Breast epithelium (tissue), 4 donors: ENCODE measurements at regions not wholly inside any gene's neighbourhood (a gene's known extent, or its start where the extent isn't known, plus 50 kb on each side); places are given as distances from the start of the nearest gene placed in this dataset.

ENCODE experiments used
- DNase-seq, 2 donors: peaks; one replicate each; pipeline ENCODE4 v3.0.0-alpha.2; 2019; ENCODE audit warnings: low spot score in 2 of 2
- H3K27ac ChIP-seq, 2 donors: fragments of 200-600 bp; sonication (generic) in 1 of 2; one replicate each; pipeline ENCODE4 v1.5.1; 2016 to 2019; ENCODE audit warnings: mild to moderate bottlenecking in 1 of 2
- H3K27me3 ChIP-seq, 2 donors: fragments of 200-600 bp; sonication (generic) in 1 of 2; one replicate each; pipeline versions ENCODE4 v1.5.1 to v1.6.0; 2017 to 2019; ENCODE audit warnings: control low read depth in 1 of 2, mild to moderate bottlenecking in 1 of 2
- H3K36me3 ChIP-seq: fragments of 200-600 bp; one replicate; pipeline ENCODE4 v1.5.1; 2019
- H3K4me1 ChIP-seq, 2 donors: fragments of 200-600 bp; sonication (generic); one replicate each; pipeline ENCODE4 v1.5.1; 2016 to 2019; ENCODE audit warnings: control low read depth in 1 of 2
- H3K4me3 ChIP-seq, 3 donors: fragments of 200-600 bp; sonication (generic); 1 replicate in 2 of 3; 2 replicates in 1 of 3; pipeline ENCODE4 v1.5.1; 2016 to 2019; ENCODE audit warnings: mild to moderate bottlenecking in 3 of 3, moderate library complexity in 2 of 3
- H3K9me3 ChIP-seq, 2 donors: fragments of 200-600 bp; sonication (generic) in 1 of 2; one replicate each; pipeline ENCODE4 v1.5.1; 2016 to 2019; ENCODE audit warnings: control low read depth in 1 of 2
- CTCF ChIP-seq, 3 donors: fragments of 450-650 bp; IDR thresholded peaks; one replicate each; pipeline ENCODE4 v1.5.1; 2016 to 2017; ENCODE audit warnings: antibody characterized with exemption in 3 of 3, mild to moderate bottlenecking in 3 of 3, moderate library complexity in 3 of 3
- POLR2A ChIP-seq: fragments of 450-650 bp; IDR thresholded peaks from one replicate; pipeline ENCODE4 v1.6.1; 2016; ENCODE audit warnings: antibody characterized with exemption, mild to moderate bottlenecking, moderate library complexity
- POLR2AphosphoS5 ChIP-seq, 3 donors: sonication (generic); formaldehyde crosslinking; IDR thresholded peaks; one replicate each; pipeline ENCODE4 v1.6.1; 2017; ENCODE audit warnings: antibody characterized with exemption in 3 of 3
- intact Hi-C: fragments of 100-400 bp; cut with DNase I; formaldehyde crosslinking; loops from one replicate; pipeline ENCODE4 v1.15.1; 2023; ENCODE audit warnings: low total_unique reads

DNA sequence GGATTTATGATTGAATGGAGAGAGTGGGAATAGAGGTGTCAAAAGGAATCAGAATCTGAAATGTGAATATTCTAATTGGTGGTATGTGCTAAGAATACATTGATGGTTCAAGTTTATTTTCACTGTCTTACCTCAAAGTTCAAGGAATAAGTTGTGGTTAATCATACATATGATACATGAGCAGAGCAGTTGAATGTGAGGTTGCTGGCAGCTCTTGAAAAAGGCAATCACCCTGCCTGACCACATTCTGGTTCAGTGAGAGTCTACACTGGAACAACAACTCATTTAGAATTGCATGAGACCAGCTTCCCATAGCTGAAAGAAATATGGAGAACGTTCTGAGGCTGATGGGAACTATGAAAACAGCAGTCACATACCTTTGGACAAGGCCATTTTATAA is 68.3 kb upstream of the ARHGAP29 start:
- no peak overlapping the region for H3K27ac ChIP-seq

GRCh38 chr1:94304553-94304952 is 67.2 kb upstream of the ARHGAP29 start:
- H3K27ac ChIP-seq, result no peak overlapping the region
- intact Hi-C loops, result no loop called here
- H3K27me3 ChIP-seq, result no peaks in the 10 kb centered on the region
- no peak for DNase-seq
- no peak overlapping the region for H3K4me3 ChIP-seq
- H3K4me1 ChIP-seq, result peaks cover 0 to 4% of the 10 kb centered on the region in 2 donors
- no peak for TF ChIP-seq POLR2A
- TF ChIP-seq POLR2AphosphoS5 (IDR thresholded peaks at IDR 0.05), result no peak
- TF ChIP-seq CTCF (IDR thresholded peaks at IDR 0.05), result no peak
- no peaks in the 10 kb centered on the region for H3K36me3 ChIP-seq
- no peaks in the 10 kb centered on the region for H3K9me3 ChIP-seq

More for the DNA sequence above, 68.3 kb upstream of the ARHGAP29 start:
- intact Hi-C loops, result no loop called here
- TF ChIP-seq CTCF (IDR thresholded peaks at IDR 0.05) (no peak), POLR2A (no peak), POLR2AphosphoS5 (IDR thresholded peaks at IDR 0.05) (no peak)
- Histone ChIP-seq H3K4me1 (no peaks in the 10 kb centered on the region), H3K9me3 (no peaks in the 10 kb centered on the region), H3K4me3 (no peak overlapping the region), H3K36me3 (no peaks in the 10 kb centered on the region), H3K27me3 (no peaks in the 10 kb centered on the region)
- no peak for DNase-seq

DNA sequence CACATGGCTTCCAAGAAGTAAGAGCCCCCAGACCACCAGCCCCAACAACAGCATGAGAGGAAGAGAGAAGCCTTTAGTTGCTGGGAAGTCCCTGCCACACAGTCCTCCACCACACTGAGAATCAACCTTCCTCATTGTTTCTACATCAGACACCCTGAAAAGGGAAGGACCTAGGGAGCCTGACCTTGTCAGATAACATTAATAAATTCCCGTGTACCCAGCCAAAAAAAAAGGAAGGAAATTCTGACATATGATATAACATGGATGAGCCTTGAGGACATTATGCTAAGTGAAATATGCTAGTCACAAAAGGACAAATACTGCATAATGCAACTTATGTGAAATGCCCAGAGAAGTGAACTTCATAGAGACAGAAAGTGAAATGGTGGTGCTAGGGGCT is 65.6 kb upstream of the ARHGAP29 start:
- no peaks in the 10 kb centered on the region for H3K9me3 ChIP-seq
- no peak overlapping the region for H3K27ac ChIP-seq
- H3K4me3 ChIP-seq, result no peak overlapping the region
- no peaks in the 10 kb centered on the region for H3K36me3 ChIP-seq
- H3K27me3 ChIP-seq, result no peaks in the 10 kb centered on the region
- intact Hi-C loops, result no loop called here
- DNase-seq, result no peak
- H3K4me1 ChIP-seq, result peaks cover 0 to 4% of the 10 kb centered on the region in 2 donors
- no peak for TF ChIP-seq CTCF (IDR thresholded peaks at IDR 0.05)
- no peak for TF ChIP-seq POLR2A
- no peak for TF ChIP-seq POLR2AphosphoS5 (IDR thresholded peaks at IDR 0.05)

- no peak overlapping the region for H3K27ac ChIP-seq
- TF ChIP-seq POLR2A (no peak), CTCF (IDR thresholded peaks at IDR 0.05) (no peak), POLR2AphosphoS5 (IDR thresholded peaks at IDR 0.05) (no peak)
- peaks cover 0 to 4% of the 10 kb centered on the region in 2 donors for H3K4me1 ChIP-seq
- no peaks in the 10 kb centered on the region for H3K27me3 ChIP-seq
- no peaks in the 10 kb centered on the region for H3K36me3 ChIP-seq
- intact Hi-C loops, result no loop called here
- H3K9me3 ChIP-seq, result no peaks in the 10 kb centered on the region
- H3K4me3 ChIP-seq, result no peak overlapping the region
- DNase-seq, result no peak
Measured at GRCh38 chr1:94302497-94302896, 65.1 kb upstream of the ARHGAP29 start.

GRCh38 chr1:94301186-94301585 is 63.8 kb upstream of the ARHGAP29 start:
- H3K27me3 ChIP-seq, result no peaks in the 10 kb centered on the region
- no peaks in the 10 kb centered on the region for H3K9me3 ChIP-seq
- no peaks in the 10 kb centered on the region for H3K36me3 ChIP-seq
- peak overlapping the region in 1 of 2 donors; percentile 88 for H3K27ac ChIP-seq
- H3K4me3 ChIP-seq, result no peak overlapping the region
- no peak for DNase-seq
- H3K4me1 ChIP-seq, result peaks cover 0 to 4% of the 10 kb centered on the region in 2 donors
- TF ChIP-seq POLR2A (no peak), CTCF (IDR thresholded peaks at IDR 0.05) (no peak), POLR2AphosphoS5 (IDR thresholded peaks at IDR 0.05) (no peak)
- intact Hi-C loops, result no loop called here
